Thyroid gland (tissue), 4 donors: ENCODE measurements at regions not wholly inside any gene's neighbourhood (a gene's known extent, or its start where the extent isn't known, plus 50 kb on each side); places are given as distances from the start of the nearest gene placed in this dataset.

Source experiments
- DNase-seq, 2 donors: peaks; one replicate each; pipeline ENCODE4 v3.0.0-alpha.2; 2019
- H3K27ac ChIP-seq, 3 donors: fragments of 200-600 bp; sonication (generic); 1 replicate in 2 of 3; 2 replicates in 1 of 3; pipeline ENCODE4 v1.5.1; 2016 to 2019; ENCODE audit warnings: mild to moderate bottlenecking in 1 of 3, moderate library complexity in 1 of 3
- H3K27me3 ChIP-seq: fragments of 200-600 bp; sonication (generic); one replicate; pipeline ENCODE4 v1.5.1; 2019
- H3K36me3 ChIP-seq, 2 donors: fragments of 200-600 bp; sonication (generic); one replicate each; pipeline ENCODE4 v1.5.1; 2016 to 2019
- H3K4me1 ChIP-seq, 2 donors: fragments of 200-600 bp; sonication (generic); one replicate each; pipeline ENCODE4 v1.5.1; 2017 to 2019
- H3K4me3 ChIP-seq, 3 donors: fragments of 200-600 bp; sonication (generic); replicated peaks in 1 of 3; 1 replicate in 2 of 3; 2 replicates in 1 of 3; pipeline ENCODE4 v1.5.1; 2016; ENCODE audit warnings: mild to moderate bottlenecking in 1 of 3
- H3K9me3 ChIP-seq: fragments of 200-600 bp; sonication (generic); one replicate; pipeline ENCODE4 v1.5.1; 2017
- POLR2A ChIP-seq, 2 donors: fragments of 450-650 bp; IDR thresholded peaks; one replicate each; pipeline ENCODE4 v1.6.1; 2017; ENCODE audit warnings: antibody characterized with exemption in 2 of 2, mild to moderate bottlenecking in 2 of 2, moderate library complexity in 1 of 2
- WGBS, 2 donors: methylation state at CpG; one replicate each; pipeline ENCODE4 v1.1.5; 2017; 5-methylcytosine and 5-hydroxymethylcytosine counted together
- intact Hi-C: fragments of 100-400 bp; cut with DNase I; formaldehyde crosslinking; loops from one replicate; pipeline ENCODE4 v1.15.1; 2023
- TF ChIP-seq, protein P1 (sequence below), 6 experiments: fragments of 200-600 bp in 3 of 6; fragments of 450-650 bp in 3 of 6; sonication (generic) in 3 of 6; IDR thresholded peaks; one replicate each; pipeline ENCODE4 v1.5.1; 2016 to 2019; ENCODE audit warnings: antibody characterized with exemption in 6 of 6, mild to moderate bottlenecking in 2 of 6, inconsistent platforms in 1 of 6, moderate library complexity in 1 of 6

GRCh38 chr4:13844740-13845139, 217.2 kb upstream of the BOD1L1 start:
- DNase-seq: no peak
- H3K27me3 ChIP-seq: no peaks in the 10 kb centered on the region
- H3K27ac ChIP-seq: no peak overlapping the region
- H3K4me3 ChIP-seq: no peak overlapping the region
- no peaks in the 10 kb centered on the region for H3K4me1 ChIP-seq
- WGBS, 2 donors: 27 to 51% methylated on average over 1 of the region's 1 CpG
- no peaks in the 10 kb centered on the region for H3K36me3 ChIP-seq
- H3K9me3 ChIP-seq: no peaks in the 10 kb centered on the region
- intact Hi-C loops: no loop called here
- no peak for TF ChIP-seq POLR2A (IDR thresholded peaks at IDR 0.05)
- TF ChIP-seq, protein P1, sequence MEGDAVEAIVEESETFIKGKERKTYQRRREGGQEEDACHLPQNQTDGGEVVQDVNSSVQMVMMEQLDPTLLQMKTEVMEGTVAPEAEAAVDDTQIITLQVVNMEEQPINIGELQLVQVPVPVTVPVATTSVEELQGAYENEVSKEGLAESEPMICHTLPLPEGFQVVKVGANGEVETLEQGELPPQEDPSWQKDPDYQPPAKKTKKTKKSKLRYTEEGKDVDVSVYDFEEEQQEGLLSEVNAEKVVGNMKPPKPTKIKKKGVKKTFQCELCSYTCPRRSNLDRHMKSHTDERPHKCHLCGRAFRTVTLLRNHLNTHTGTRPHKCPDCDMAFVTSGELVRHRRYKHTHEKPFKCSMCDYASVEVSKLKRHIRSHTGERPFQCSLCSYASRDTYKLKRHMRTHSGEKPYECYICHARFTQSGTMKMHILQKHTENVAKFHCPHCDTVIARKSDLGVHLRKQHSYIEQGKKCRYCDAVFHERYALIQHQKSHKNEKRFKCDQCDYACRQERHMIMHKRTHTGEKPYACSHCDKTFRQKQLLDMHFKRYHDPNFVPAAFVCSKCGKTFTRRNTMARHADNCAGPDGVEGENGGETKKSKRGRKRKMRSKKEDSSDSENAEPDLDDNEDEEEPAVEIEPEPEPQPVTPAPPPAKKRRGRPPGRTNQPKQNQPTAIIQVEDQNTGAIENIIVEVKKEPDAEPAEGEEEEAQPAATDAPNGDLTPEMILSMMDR (IDR thresholded peaks at IDR 0.05): no peak

GRCh38 chr4:13849778-13850177, 222.3 kb upstream of the BOD1L1 start:
- H3K36me3 ChIP-seq: no peaks in the 10 kb centered on the region
- H3K27me3 ChIP-seq: no peaks in the 10 kb centered on the region
- intact Hi-C loops: no loop called here
- WGBS, 2 donors: 76 to 80% methylated on average over 2 of the region's 2 CpGs
- H3K9me3 ChIP-seq: no peaks in the 10 kb centered on the region
- DNase-seq: no peak
- H3K27ac ChIP-seq: no peak overlapping the region
- TF ChIP-seq, protein P1 (IDR thresholded peaks at IDR 0.05): no peak
- no peak for TF ChIP-seq POLR2A (IDR thresholded peaks at IDR 0.05)
- H3K4me1 ChIP-seq: no peaks in the 10 kb centered on the region
- H3K4me3 ChIP-seq: no peak overlapping the region

- H3K27ac ChIP-seq: no peak overlapping the region
- no peaks in the 10 kb centered on the region for H3K9me3 ChIP-seq
- no peak overlapping the region for H3K4me3 ChIP-seq
- no peak for DNase-seq
- no peaks in the 10 kb centered on the region for H3K4me1 ChIP-seq
- intact Hi-C loops: no loop called here
- TF ChIP-seq, protein P1 (IDR thresholded peaks at IDR 0.05): no peak
- TF ChIP-seq POLR2A (IDR thresholded peaks at IDR 0.05): no peak
- no peaks in the 10 kb centered on the region for H3K27me3 ChIP-seq
- 89 to 90% methylated on average over 11 to 12 of the region's 12 CpGs for WGBS, 2 donors
- no peaks in the 10 kb centered on the region for H3K36me3 ChIP-seq
These were observed 223.8 kb upstream of the BOD1L1 start for GRCh38 chr4:13851085-13851940.

GRCh38 chr4:13852411-13852810, 224.9 kb upstream of the BOD1L1 start:
- Histone ChIP-seq H3K4me3 (no peak overlapping the region), H3K36me3 (no peaks in the 10 kb centered on the region), H3K4me1 (no peaks in the 10 kb centered on the region), H3K27ac (no peak overlapping the region), H3K27me3 (no peaks in the 10 kb centered on the region), H3K9me3 (no peaks in the 10 kb centered on the region)
- intact Hi-C loops: no loop called here
- TF ChIP-seq, protein P1 (IDR thresholded peaks at IDR 0.05): no peak
- TF ChIP-seq POLR2A (IDR thresholded peaks at IDR 0.05): no peak
- 86 to 93% methylated on average over 1 of the region's 1 CpG for WGBS, 2 donors
- DNase-seq: no peak

- no peaks in the 10 kb centered on the region for H3K4me1 ChIP-seq
- WGBS, 2 donors: 86 to 89% methylated on average over 5 of the region's 5 CpGs
- H3K27ac ChIP-seq: no peak overlapping the region
- H3K9me3 ChIP-seq: no peaks in the 10 kb centered on the region
- H3K36me3 ChIP-seq: no peaks in the 10 kb centered on the region
- H3K4me3 ChIP-seq: no peak overlapping the region
- DNase-seq: no peak
- TF ChIP-seq, protein P1 (IDR thresholded peaks at IDR 0.05): no peak
- no peak for TF ChIP-seq POLR2A (IDR thresholded peaks at IDR 0.05)
- H3K27me3 ChIP-seq: no peaks in the 10 kb centered on the region
- intact Hi-C loops: no loop called here
These were observed 228.9 kb upstream of the BOD1L1 start for GRCh38 chr4:13856387-13856786.
